K562 (cell line): ENCODE measurements at regions not wholly inside any gene's neighbourhood (a gene's known extent, or its start where the extent isn't known, plus 50 kb on each side); places are given as distances from the start of the nearest gene placed in this dataset.
"Not testable (repeated sequence)": the region's sequence is repeated elsewhere in the genome, so short reads cannot be mapped to it uniquely, and the experiment has no call there.

Source experiments
- ATAC-seq: fragments of 200-7000 bp; cut with Tn5 transposase; 3 replicates; pipeline ENCODE4 v1.9.1; 2020; ENCODE audit warnings: moderate library complexity
- BruUV-seq: library from RNA; stranded (reverse); fragments of 400-500 nt; replicated peaks from 2 replicates; lab custom pipeline; 2021; lab: Mats Ljungman, UMichigan
- CTCF ChIA-PET: fragments of 300-600 bp; formaldehyde crosslinking; extraction: SDS; loops from one replicate; lab custom pipeline; 2021; ENCODE audit warnings: low intra/inter-chr PET ratio; lab: Yijun Ruan, JAX
- POLR2A ChIA-PET: fragments of 300-600, 350-650 bp; sonication (Branson Sonifier 250); formaldehyde crosslinking; extraction: SDS; loops from one replicate; lab custom pipeline; 2021; ENCODE audit warnings: antibody characterized with exemption, inconsistent platforms; lab: Yijun Ruan, JAX
- DNase-seq, 4 experiments: peaks; one replicate each; pipeline versions ENCODE4 v3.0.0 to v3.0.0-alpha.2; 2011 to 2018; ENCODE audit warnings: low spot score in 3 of 4, mixed read lengths in 3 of 4; ENCODE audit errors: extremely low read depth in 1 of 4
- FAIRE-seq: peaks from 2 replicates; lab custom pipeline; 2011; peaks lifted over from hg19 to GRCh38; lab: Jason Lieb, UNC
- H2AFZ ChIP-seq: 2 replicates; pipeline ENCODE4 v1.6.0; 2011; ENCODE audit warnings: low read depth, low read length, control low read depth, inconsistent platforms
- H3K27ac ChIP-seq: fragments of 200-600 bp; 3 replicates; pipeline ENCODE4 v1.8.0; 2011; ENCODE audit warnings: low read depth, mild to moderate bottlenecking, control low read depth, inconsistent platforms, low read length, moderate library complexity, mixed read lengths; ENCODE audit errors: extremely low read depth
- H3K27me3 ChIP-seq, 2 experiments: fragments of 300-600 bp in 1 of 2; 2 replicates in 1 of 2; 3 replicates in 1 of 2; pipeline versions ENCODE4 v1.6.0 to v1.8.0; 2011; ENCODE audit warnings: inconsistent platforms in 2 of 2, low read length in 2 of 2, mild to moderate bottlenecking in 1 of 2, mixed read lengths in 1 of 2, moderate library complexity in 1 of 2; ENCODE audit not compliant: control insufficient read depth in 2 of 2, insufficient read depth in 2 of 2
- H3K36me3 ChIP-seq: fragments of 300-600 bp; 3 replicates; pipeline ENCODE4 v1.8.0; 2011; ENCODE audit warnings: mild to moderate bottlenecking, low read length, inconsistent platforms; ENCODE audit not compliant: control insufficient read depth, insufficient read depth
- H3K4me1 ChIP-seq, 2 experiments: fragments of 200-600 bp in 1 of 2; replicated peaks in 1 of 2; 2 replicates in 1 of 2; 3 replicates in 1 of 2; pipeline versions ENCODE4 v1.5.1 to v1.8.0; 2011; ENCODE audit warnings: inconsistent platforms in 2 of 2, low read length in 2 of 2, mild to moderate bottlenecking in 1 of 2, mixed read lengths in 1 of 2, moderate library complexity in 1 of 2; ENCODE audit not compliant: control insufficient read depth in 2 of 2, insufficient read depth in 2 of 2
- H3K4me2 ChIP-seq: 2 replicates; pipeline ENCODE4 v1.6.1; 2011; ENCODE audit warnings: low read length, control low read depth, inconsistent platforms, mixed read lengths; ENCODE audit not compliant: insufficient read depth
- H3K4me3 ChIP-seq: fragments of 200-600 bp; sonication (generic), shearing (Covaris generic); 2 replicates; pipeline ENCODE4 v1.5.1; 2016; ENCODE audit warnings: control low read depth, inconsistent platforms
- H3K79me2 ChIP-seq: fragments of 200-600 bp; 3 replicates; pipeline ENCODE4 v1.8.0; 2011; ENCODE audit warnings: low read length, inconsistent platforms; ENCODE audit not compliant: control insufficient read depth, insufficient read depth
- H3K9ac ChIP-seq, 2 experiments: 2 replicates each; pipeline versions ENCODE4 v1.6.0 to v1.6.1; 2011; ENCODE audit warnings: low read depth in 2 of 2, low read length in 2 of 2, control low read depth in 1 of 2, inconsistent platforms in 1 of 2, mild to moderate bottlenecking in 1 of 2, mixed read lengths in 1 of 2; ENCODE audit not compliant: insufficient read depth in 1 of 2
- H3K9me1 ChIP-seq: one replicate; pipeline ENCODE4 v1.6.0; 2011; ENCODE audit warnings: inconsistent platforms, mild to moderate bottlenecking, low read length, moderate library complexity; ENCODE audit not compliant: control insufficient read depth, insufficient read depth
- H3K9me3 ChIP-seq: replicated peaks from 2 replicates; pipeline ENCODE4 v1.5.1; 2011; ENCODE audit warnings: low read depth, low read length, inconsistent platforms; ENCODE audit not compliant: control insufficient read depth, insufficient read depth
- H4K20me1 ChIP-seq: replicated peaks from 2 replicates; pipeline ENCODE4 v1.6.1; 2011; ENCODE audit warnings: low read length, inconsistent platforms, mixed read lengths; ENCODE audit not compliant: control insufficient read depth, insufficient read depth
- KAT8 ChIP-seq: fragments of 450-650 bp; IDR thresholded peaks from 2 replicates; pipeline ENCODE4 v1.6.1; 2016; ENCODE audit warnings: low read depth, mild to moderate bottlenecking
- NCOA4 ChIP-seq: fragments of 450-650 bp; IDR thresholded peaks from 2 replicates; pipeline ENCODE4 v1.6.1; 2018; ENCODE audit warnings: mild to moderate bottlenecking; ENCODE audit not compliant: partially characterized antibody
- PHTF2 ChIP-seq: fragments of 250-450 bp; sonication (Bioruptor Pico); IDR thresholded peaks from 2 replicates; pipeline ENCODE4 v1.5.0; 2021; ENCODE audit warnings: mild to moderate bottlenecking
- TCF7 ChIP-seq: sonication (generic); IDR thresholded peaks from 2 replicates; pipeline ENCODE4 v1.6.1; 2016; ENCODE audit warnings: antibody characterized with exemption, borderline replicate concordance
- WGBS: fragments of 100-300 bp; shearing (Covaris generic); methylation state at CpG from one replicate; pipeline ENCODE4 v1.1.6; 2016; ENCODE audit warnings: low coverage, mixed read lengths; ENCODE audit not compliant: insufficient coverage; ENCODE audit errors: missing lambda C conversion rate; 5-methylcytosine and 5-hydroxymethylcytosine counted together
- in situ Hi-C: fragments of 300-500 bp; cut with MboI; formaldehyde crosslinking; loops from 4 replicates; pipeline ENCODE4 v1.15.0; 2018; ENCODE audit warnings: inconsistent platforms, mixed read lengths
- intact Hi-C: fragments of 100-400 bp; cut with micrococcal nuclease; formaldehyde crosslinking; loops from 2 replicates; pipeline ENCODE4 v1.14.2; 2022
- TF ChIP-seq, protein P1 (sequence below): sonication (generic); formaldehyde crosslinking; IDR thresholded peaks from 2 replicates; pipeline ENCODE4 v1.8.1; 2023; ENCODE audit warnings: missing genetic modification reagents, mild to moderate bottlenecking, borderline replicate concordance
- TF ChIP-seq, protein P2 (sequence below): sonication (generic); formaldehyde crosslinking; IDR thresholded peaks from 2 replicates; pipeline ENCODE4 v1.8.1; 2023; ENCODE audit warnings: mild to moderate bottlenecking, missing genetic modification reagents, moderate library complexity

DNA sequence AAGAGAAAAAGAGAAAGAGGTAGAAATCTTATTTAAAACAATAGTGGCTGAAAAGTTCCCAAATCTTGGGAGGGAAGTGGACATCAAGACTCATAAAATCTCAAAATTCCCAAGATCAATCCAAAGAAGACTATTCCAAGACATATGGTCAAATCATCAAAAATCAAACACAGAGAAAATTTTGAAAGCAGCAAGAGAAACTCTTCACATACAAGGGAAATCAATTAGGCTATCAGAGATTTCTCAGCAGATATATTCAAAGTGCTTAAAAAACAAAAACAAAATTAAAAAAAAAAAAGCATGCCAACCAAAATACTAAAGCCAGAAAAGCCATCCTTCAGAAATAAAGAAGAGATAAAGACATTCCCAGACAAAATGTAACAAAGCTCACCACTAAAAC lies 52.6 kb upstream of the RALGPS2 start:
- Histone ChIP-seq H3K27ac (no peak overlapping the region), H2AFZ (no peak overlapping the region), H4K20me1 (no peaks in the 10 kb centered on the region), H3K4me1 (no peaks in the 10 kb centered on the region), H3K4me2 (no peak overlapping the region), H3K9ac (no peak overlapping the region), H3K4me3 (no peak overlapping the region), H3K36me3 (no peaks in the 10 kb centered on the region), H3K79me2 (no peaks in the 10 kb centered on the region), H3K9me3 (no peaks in the 10 kb centered on the region)
- intact Hi-C loops (no loop called here), in situ Hi-C loops (no loop called here)
- FAIRE-seq (no peak), DNase-seq (no peak), ATAC-seq (no peak)
- TF ChIP-seq, protein P1, sequence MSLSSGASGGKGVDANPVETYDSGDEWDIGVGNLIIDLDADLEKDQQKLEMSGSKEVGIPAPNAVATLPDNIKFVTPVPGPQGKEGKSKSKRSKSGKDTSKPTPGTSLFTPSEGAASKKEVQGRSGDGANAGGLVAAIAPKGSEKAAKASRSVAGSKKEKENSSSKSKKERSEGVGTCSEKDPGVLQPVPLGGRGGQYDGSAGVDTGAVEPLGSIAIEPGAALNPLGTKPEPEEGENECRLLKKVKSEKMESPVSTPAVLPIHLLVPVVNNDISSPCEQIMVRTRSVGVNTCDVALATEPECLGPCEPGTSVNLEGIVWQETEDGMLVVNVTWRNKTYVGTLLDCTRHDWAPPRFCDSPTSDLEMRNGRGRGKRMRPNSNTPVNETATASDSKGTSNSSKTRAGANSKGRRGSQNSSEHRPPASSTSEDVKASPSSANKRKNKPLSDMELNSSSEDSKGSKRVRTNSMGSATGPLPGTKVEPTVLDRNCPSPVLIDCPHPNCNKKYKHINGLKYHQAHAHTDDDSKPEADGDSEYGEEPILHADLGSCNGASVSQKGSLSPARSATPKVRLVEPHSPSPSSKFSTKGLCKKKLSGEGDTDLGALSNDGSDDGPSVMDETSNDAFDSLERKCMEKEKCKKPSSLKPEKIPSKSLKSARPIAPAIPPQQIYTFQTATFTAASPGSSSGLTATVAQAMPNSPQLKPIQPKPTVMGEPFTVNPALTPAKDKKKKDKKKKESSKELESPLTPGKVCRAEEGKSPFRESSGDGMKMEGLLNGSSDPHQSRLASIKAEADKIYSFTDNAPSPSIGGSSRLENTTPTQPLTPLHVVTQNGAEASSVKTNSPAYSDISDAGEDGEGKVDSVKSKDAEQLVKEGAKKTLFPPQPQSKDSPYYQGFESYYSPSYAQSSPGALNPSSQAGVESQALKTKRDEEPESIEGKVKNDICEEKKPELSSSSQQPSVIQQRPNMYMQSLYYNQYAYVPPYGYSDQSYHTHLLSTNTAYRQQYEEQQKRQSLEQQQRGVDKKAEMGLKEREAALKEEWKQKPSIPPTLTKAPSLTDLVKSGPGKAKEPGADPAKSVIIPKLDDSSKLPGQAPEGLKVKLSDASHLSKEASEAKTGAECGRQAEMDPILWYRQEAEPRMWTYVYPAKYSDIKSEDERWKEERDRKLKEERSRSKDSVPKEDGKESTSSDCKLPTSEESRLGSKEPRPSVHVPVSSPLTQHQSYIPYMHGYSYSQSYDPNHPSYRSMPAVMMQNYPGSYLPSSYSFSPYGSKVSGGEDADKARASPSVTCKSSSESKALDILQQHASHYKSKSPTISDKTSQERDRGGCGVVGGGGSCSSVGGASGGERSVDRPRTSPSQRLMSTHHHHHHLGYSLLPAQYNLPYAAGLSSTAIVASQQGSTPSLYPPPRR (CRISPR knock-in tag) = no peak
- TF ChIP-seq TCF7 (no peak), NCOA4 (no peak), PHTF2 (CRISPR knock-in tag) (no peak), KAT8 (no peak)
- TF ChIP-seq, protein P2, sequence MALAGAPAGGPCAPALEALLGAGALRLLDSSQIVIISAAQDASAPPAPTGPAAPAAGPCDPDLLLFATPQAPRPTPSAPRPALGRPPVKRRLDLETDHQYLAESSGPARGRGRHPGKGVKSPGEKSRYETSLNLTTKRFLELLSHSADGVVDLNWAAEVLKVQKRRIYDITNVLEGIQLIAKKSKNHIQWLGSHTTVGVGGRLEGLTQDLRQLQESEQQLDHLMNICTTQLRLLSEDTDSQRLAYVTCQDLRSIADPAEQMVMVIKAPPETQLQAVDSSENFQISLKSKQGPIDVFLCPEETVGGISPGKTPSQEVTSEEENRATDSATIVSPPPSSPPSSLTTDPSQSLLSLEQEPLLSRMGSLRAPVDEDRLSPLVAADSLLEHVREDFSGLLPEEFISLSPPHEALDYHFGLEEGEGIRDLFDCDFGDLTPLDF = no peak
- TF ChIP-seq, all 486 proteins: peak for 0
- H3K27me3 ChIP-seq = no peaks in the 10 kb centered on the region
- CTCF ChIA-PET = no interaction called here
- POLR2A ChIA-PET = no interaction called here
- BruUV-seq = no TSS peak
- H3K9me1 ChIP-seq = no peaks in the 10 kb centered on the region

DNA sequence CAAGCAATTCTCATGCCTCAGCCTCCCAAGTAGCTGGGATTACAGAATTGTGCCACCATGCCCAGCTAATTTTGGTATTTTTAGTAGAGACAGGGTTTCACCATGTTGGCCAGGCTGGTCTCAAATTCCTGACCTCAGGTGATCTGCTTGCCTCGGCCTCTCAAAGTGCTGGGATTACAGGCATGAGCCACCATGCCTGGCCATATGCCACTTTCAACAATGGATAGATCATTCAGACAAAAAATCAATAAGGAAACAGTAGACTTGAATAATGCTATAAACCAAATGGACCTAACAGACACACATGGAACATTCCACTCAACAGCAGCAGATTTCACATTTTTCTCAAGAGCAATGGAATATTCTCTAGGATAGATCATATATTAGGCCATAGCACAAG lies 50.5 kb upstream of the RALGPS2 start:
- H3K79me2 ChIP-seq, H2AFZ ChIP-seq, intact Hi-C loops, H3K9ac ChIP-seq, in situ Hi-C loops, POLR2A ChIA-PET, H3K36me3 ChIP-seq, H3K4me3 ChIP-seq, CTCF ChIA-PET, H3K9me1 ChIP-seq, H3K27me3 ChIP-seq, BruUV-seq, H3K4me1 ChIP-seq, H3K9me3 ChIP-seq, DNase-seq, ATAC-seq, FAIRE-seq, H4K20me1 ChIP-seq, H3K27ac ChIP-seq, H3K4me2 ChIP-seq: not testable (repeated sequence)
- WGBS = 0% methylated on average over 1 of the region's 1 CpG
